A549 (cell line): ENCODE measurements at regions not wholly inside any gene's neighbourhood (a gene's known extent, or its start where the extent isn't known, plus 50 kb on each side); places are given as distances from the start of the nearest gene placed in this dataset.

ENCODE experiments used
- ATAC-seq, 2 experiments: fragments of 200-7000 bp in 1 of 2; fragments of >200 bp in 1 of 2; cut with Nextera tagmentation in 1 of 2; cut with Tn5 transposase in 1 of 2; 3 replicates each; pipeline versions ENCODE4 v1.8.0 to v1.9.1; 2018 to 2020; ENCODE audit warnings: mild to moderate bottlenecking in 1 of 2, moderate library complexity in 1 of 2
- CTCF ChIA-PET: fragments of 300-600 bp; sonication (Branson Sonifier 250); formaldehyde crosslinking; extraction: SDS; loops from one replicate; lab custom pipeline; 2021; ENCODE audit warnings: antibody characterized with exemption, inconsistent platforms; lab: Yijun Ruan, JAX
- POLR2A ChIA-PET: fragments of 350-600 bp; formaldehyde crosslinking; extraction: SDS; loops from one replicate; lab custom pipeline; 2021; ENCODE audit warnings: antibody characterized with exemption, inconsistent platforms; lab: Yijun Ruan, JAX
- DNase-seq, 2 experiments: peaks; one replicate each; pipeline versions ENCODE4 v3.0.0 to v3.0.0-alpha.2; 2011 to 2016; ENCODE audit warnings: low read depth in 1 of 2, low spot score in 1 of 2
- FAIRE-seq: peaks from 2 replicates; lab custom pipeline; 2011; peaks lifted over from hg19 to GRCh38; lab: Jason Lieb, UNC
- H3K27ac ChIP-seq, 2 experiments: fragments of >200 bp; sonication (Bioruptor Twin); formaldehyde crosslinking; 3 replicates each; pipeline ENCODE4 v1.5.1; 2016 to 2017
- H3K4me1 ChIP-seq: fragments of >200 bp; sonication (Bioruptor Twin); formaldehyde crosslinking; 3 replicates; pipeline ENCODE4 v1.6.1; 2016
- H3K4me2 ChIP-seq: fragments of >200 bp; sonication (Bioruptor Twin); formaldehyde crosslinking; 3 replicates; pipeline ENCODE4 v1.6.1; 2016
- H3K4me3 ChIP-seq: fragments of >200 bp; sonication (Bioruptor Twin); formaldehyde crosslinking; 3 replicates; pipeline ENCODE4 v1.5.1; 2016
- H3K9me3 ChIP-seq: fragments of >200 bp; sonication (Bioruptor Twin); formaldehyde crosslinking; 3 replicates; pipeline ENCODE4 v1.6.1; 2016
- ATOH8 ChIP-seq: fragments of 250-450 bp; sonication (Bioruptor Pico); IDR thresholded peaks from 2 replicates; pipeline ENCODE4 v1.5.0; 2020; ENCODE audit warnings: low read depth, mild to moderate bottlenecking, moderate library complexity
- BHLHE40 ChIP-seq: IDR thresholded peaks from 2 replicates; pipeline ENCODE4 v1.6.1; 2012; ENCODE audit warnings: low read depth, low read length, inconsistent platforms
- CBX2 ChIP-seq: fragments of 200-600 bp; sonication (generic); IDR thresholded peaks from 2 replicates; pipeline ENCODE4 v1.6.1; 2016; ENCODE audit warnings: low read depth, mild to moderate bottlenecking, borderline replicate concordance
- CTCF ChIP-seq: fragments of >200 bp; sonication (Bioruptor Twin); formaldehyde crosslinking; IDR thresholded peaks from 3 replicates; pipeline ENCODE4 v1.5.1; 2016
- EHMT2 ChIP-seq: fragments of 200-600 bp; sonication (generic); IDR thresholded peaks from 2 replicates; pipeline ENCODE4 v1.6.1; 2016; ENCODE audit warnings: antibody characterized with exemption, low read depth, mild to moderate bottlenecking, moderate library complexity
- ESRRA ChIP-seq: fragments of 150-350 bp; IDR thresholded peaks from 2 replicates; pipeline ENCODE4 v1.6.1; 2014; ENCODE audit warnings: mild to moderate bottlenecking, low read length, borderline replicate concordance
- FOSL2 ChIP-seq, 2 experiments: fragments of 450-650 bp in 1 of 2; fragments of >200 bp in 1 of 2; sonication (Bioruptor Twin) in 1 of 2; formaldehyde crosslinking; IDR thresholded peaks; 2 replicates each; pipeline versions ENCODE4 v1.5.0 to v1.6.1; 2016 to 2020; ENCODE audit warnings: mild to moderate bottlenecking in 1 of 2, moderate library complexity in 1 of 2
- FOXS1 ChIP-seq: fragments of 250-450 bp; sonication (Bioruptor Pico); IDR thresholded peaks from 2 replicates; pipeline ENCODE4 v1.5.0; 2020; ENCODE audit warnings: mild to moderate bottlenecking, moderate library complexity
- GATA3 ChIP-seq: IDR thresholded peaks from 2 replicates; pipeline ENCODE4 v1.6.1; 2012; ENCODE audit warnings: borderline replicate concordance
- HDAC2 ChIP-seq: fragments of 200-600 bp; sonication (generic); IDR thresholded peaks from 2 replicates; pipeline ENCODE4 v1.6.1; 2016
- HOXB5 ChIP-seq: fragments of 250-450 bp; sonication (Bioruptor Pico); IDR thresholded peaks from 2 replicates; pipeline ENCODE4 v1.5.0; 2020; ENCODE audit warnings: mild to moderate bottlenecking, moderate library complexity
- JUNB ChIP-seq: fragments of >200 bp; sonication (Bioruptor Twin); formaldehyde crosslinking; IDR thresholded peaks from 2 replicates; pipeline ENCODE4 v1.6.1; 2016
- KDM1A ChIP-seq: fragments of 200-600 bp; sonication (generic); IDR thresholded peaks from 2 replicates; pipeline ENCODE4 v1.6.1; 2016; ENCODE audit warnings: low read depth, mild to moderate bottlenecking
- MAFK ChIP-seq: fragments of 450-650 bp; IDR thresholded peaks from 2 replicates; pipeline ENCODE4 v1.6.1; 2014; ENCODE audit not compliant: partially characterized antibody
- MAX ChIP-seq: IDR thresholded peaks from 2 replicates; pipeline ENCODE4 v1.6.1; 2012
- MYC ChIP-seq: IDR thresholded peaks from 2 replicates; pipeline ENCODE4 v1.6.1; 2012; ENCODE audit warnings: mild to moderate bottlenecking, inconsistent platforms, low read length, improper control_type of control experiment, borderline replicate concordance
- NPAS2 ChIP-seq: fragments of 250-450 bp; sonication (Bioruptor Pico); IDR thresholded peaks from 2 replicates; pipeline ENCODE4 v1.8.0; 2022; ENCODE audit warnings: mild to moderate bottlenecking, moderate library complexity, borderline replicate concordance
- POLR2AphosphoS2 ChIP-seq: conservative IDR thresholded peaks from 2 replicates; pipeline ENCODE4 v1.6.1; 2012; ENCODE audit warnings: low read length, improper control_type of control experiment, inconsistent platforms
- RCOR1 ChIP-seq: fragments of 150-350 bp; IDR thresholded peaks from 2 replicates; pipeline ENCODE4 v1.6.1; 2014; ENCODE audit warnings: antibody characterized with exemption, low read length, low read depth
- REST ChIP-seq: fragments of 200-600 bp; sonication (generic); IDR thresholded peaks from 2 replicates; pipeline ENCODE4 v1.6.1; 2016; ENCODE audit warnings: antibody characterized with exemption, mild to moderate bottlenecking, moderate library complexity
- SMC3 ChIP-seq: fragments of >200 bp; sonication (Bioruptor Twin); formaldehyde crosslinking; IDR thresholded peaks from 3 replicates; pipeline ENCODE4 v1.6.1; 2018; ENCODE audit warnings: inconsistent platforms
- SREBF2 ChIP-seq: fragments of 450-650 bp; IDR thresholded peaks from 2 replicates; pipeline ENCODE4 v1.6.1; 2014; ENCODE audit warnings: mild to moderate bottlenecking, moderate library complexity
- TFCP2L1 ChIP-seq: fragments of 250-450 bp; sonication (Bioruptor Pico); IDR thresholded peaks from 2 replicates; pipeline ENCODE4 v1.5.0; 2021; ENCODE audit warnings: mild to moderate bottlenecking
- TP53 ChIP-seq: fragments of 250-450 bp; sonication (Bioruptor Pico); IDR thresholded peaks from 2 replicates; pipeline ENCODE4 v1.5.0; 2021; ENCODE audit warnings: mild to moderate bottlenecking, moderate library complexity
- ZC3H11A ChIP-seq: fragments of 450-650 bp; IDR thresholded peaks from 2 replicates; pipeline ENCODE4 v1.6.1; 2014; ENCODE audit warnings: antibody characterized with exemption, mild to moderate bottlenecking
- ZNF302 ChIP-seq: fragments of 250-450 bp; sonication (Bioruptor Pico); IDR thresholded peaks from 2 replicates; pipeline ENCODE4 v1.9.0; 2021; ENCODE audit warnings: inconsistent platforms, mild to moderate bottlenecking, moderate library complexity
- WGBS: methylation state at CpG from one replicate; pipeline ENCODE4 v1.1.6; 2017; ENCODE audit errors: missing lambda C conversion rate; 5-methylcytosine and 5-hydroxymethylcytosine counted together
- TF ChIP-seq, protein P1 (sequence below): fragments of 450-650 bp; IDR thresholded peaks from 2 replicates; pipeline ENCODE4 v1.6.1; 2014; ENCODE audit warnings: antibody characterized with exemption

GRCh38 chr6:117072134-117072533 lies 193.2 kb upstream of the VGLL2 start (continued):
- TF ChIP-seq, protein P1, sequence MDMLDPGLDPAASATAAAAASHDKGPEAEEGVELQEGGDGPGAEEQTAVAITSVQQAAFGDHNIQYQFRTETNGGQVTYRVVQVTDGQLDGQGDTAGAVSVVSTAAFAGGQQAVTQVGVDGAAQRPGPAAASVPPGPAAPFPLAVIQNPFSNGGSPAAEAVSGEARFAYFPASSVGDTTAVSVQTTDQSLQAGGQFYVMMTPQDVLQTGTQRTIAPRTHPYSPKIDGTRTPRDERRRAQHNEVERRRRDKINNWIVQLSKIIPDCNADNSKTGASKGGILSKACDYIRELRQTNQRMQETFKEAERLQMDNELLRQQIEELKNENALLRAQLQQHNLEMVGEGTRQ: no peak
- TF ChIP-seq SREBF2: no peak

GRCh38 chr6:117072781-117073180 lies 192.6 kb upstream of the VGLL2 start:
- WGBS: 0% methylated on average over 5 of the region's 5 CpGs
- no peaks in the 10 kb centered on the region for H3K4me1 ChIP-seq
- no peak overlapping the region for H3K27ac ChIP-seq
- POLR2A ChIA-PET: no interaction called here
- no peaks in the 10 kb centered on the region for H3K9me3 ChIP-seq
- no peak for DNase-seq
- H3K4me2 ChIP-seq: no peak overlapping the region
- CTCF ChIA-PET: no interaction called here
- no peak overlapping the region for H3K4me3 ChIP-seq
- FAIRE-seq: no peak
- no peak for ATAC-seq
- TF ChIP-seq POLR2AphosphoS2: no peak
- no peak for TF ChIP-seq EHMT2
- no peak for TF ChIP-seq RCOR1
- TF ChIP-seq CBX2: no peak
- no peak for TF ChIP-seq GATA3
- TF ChIP-seq HDAC2: no peak
- no peak for TF ChIP-seq SMC3
- no peak for TF ChIP-seq MYC
- TF ChIP-seq MAX: no peak
- TF ChIP-seq HOXB5 (CRISPR knock-in tag): no peak
- no peak for TF ChIP-seq JUNB
- TF ChIP-seq FOSL2 (IDR thresholded peaks at IDR 0.05): no peak
- no peak for TF ChIP-seq FOSL2 (CRISPR knock-in tag; IDR thresholded peaks at IDR 0.05)
- TF ChIP-seq ATOH8 (CRISPR knock-in tag): no peak
- TF ChIP-seq ZC3H11A: no peak
- TF ChIP-seq TP53 (CRISPR knock-in tag): no peak
- no peak for TF ChIP-seq ESRRA
- no peak for TF ChIP-seq TFCP2L1 (CRISPR knock-in tag)
- TF ChIP-seq KDM1A: no peak
- TF ChIP-seq, all 56 proteins: peak for 0

GRCh38 chr6:117074672-117075071 lies 190.7 kb upstream of the VGLL2 start:
- FAIRE-seq: no peak
- Histone ChIP-seq H3K27ac (no peak overlapping the region), H3K9me3 (no peaks in the 10 kb centered on the region), H3K4me2 (no peak overlapping the region), H3K4me1 (no peaks in the 10 kb centered on the region), H3K4me3 (no peak overlapping the region)
- no peak for DNase-seq
- CTCF ChIA-PET: no interaction called here
- ATAC-seq: no peak
- 0% methylated on average over 5 of the region's 5 CpGs for WGBS
- POLR2A ChIA-PET: no interaction called here
- no peak for TF ChIP-seq ZNF302 (CRISPR knock-in tag)
- no peak for TF ChIP-seq ATOH8 (CRISPR knock-in tag)
- no peak for TF ChIP-seq FOXS1
- TF ChIP-seq MAFK: no peak
- TF ChIP-seq, protein P1: no peak
- no peak for TF ChIP-seq BHLHE40
- no peak for TF ChIP-seq CTCF
- no peak for TF ChIP-seq REST
- TF ChIP-seq NPAS2 (CRISPR knock-in tag): no peak
